HCT116 (cell line): ENCODE measurements at regions not wholly inside any gene's neighbourhood (a gene's known extent, or its start where the extent isn't known, plus 50 kb on each side); places are given as distances from the start of the nearest gene placed in this dataset.

ENCODE experiments used
- ATAC-seq: fragments of 200-7000 bp; cut with Tn5 transposase; 2 replicates; pipeline ENCODE4 v1.9.1; 2020; ENCODE audit warnings: mild to moderate bottlenecking, moderate library complexity
- BruUV-seq: library from RNA; stranded (reverse); fragments of 400-500 nt; replicated peaks from 2 replicates; lab custom pipeline; 2021; lab: Mats Ljungman, UMichigan
- CTCF ChIA-PET: fragments of 300-600 bp; sonication (Branson Sonifier 250); formaldehyde crosslinking; loops from one replicate; lab custom pipeline; 2021; ENCODE audit warnings: antibody characterized with exemption; lab: Charles Lee
- POLR2A ChIA-PET: fragments of 300-600, 350-600 bp; sonication (Branson Sonifier 250); formaldehyde crosslinking; loops from one replicate; lab custom pipeline; 2021; ENCODE audit warnings: antibody characterized with exemption; lab: Charles Lee
- RAD21 ChIA-PET, 2 experiments: fragments of 300-600 bp; sonication (Branson Sonifier 250); formaldehyde crosslinking; loops; one replicate each; lab custom pipeline; 2023; ENCODE audit warnings: low total read pairs in 2 of 2; ENCODE audit not compliant: uncharacterized antibody in 2 of 2, unreplicated experiment in 2 of 2, low non-redundant PET in 1 of 2; lab: Charles Lee
- DNase-seq: peaks from one replicate; pipeline ENCODE4 v3.0.0-alpha.2; 2010; ENCODE audit warnings: low read depth, low spot score
- H2AFZ ChIP-seq: fragments of 200-600 bp; shearing (Covaris generic), sonication (generic); 2 replicates; pipeline ENCODE4 v1.6.1; 2017; ENCODE audit warnings: low read depth, mixed run types, mixed read lengths, antibody characterized with exemption, low read length; ENCODE audit not compliant: poor library complexity, severe bottlenecking
- H3K27ac ChIP-seq: 2 replicates; pipeline ENCODE4 v1.5.1; 2012; ENCODE audit warnings: low read depth, low read length
- H3K27me3 ChIP-seq: fragments of 200-600 bp; sonication (generic); 2 replicates; pipeline ENCODE4 v1.6.1; 2016; ENCODE audit warnings: mixed run types, low read length, mixed read lengths; ENCODE audit not compliant: insufficient read depth
- H3K36me3 ChIP-seq, 2 experiments: fragments of 200-500 bp in 1 of 2; fragments of 200-600 bp in 1 of 2; sonication (Bioruptor generic) in 1 of 2; sonication (generic) in 1 of 2; 2 replicates each; pipeline versions ENCODE4 v1.5.1 to v1.6.1; 2014 to 2016; ENCODE audit warnings: low read length in 2 of 2, inconsistent platforms in 1 of 2, mixed read lengths in 1 of 2, mixed run types in 1 of 2; ENCODE audit not compliant: insufficient read depth in 2 of 2, control insufficient read depth in 1 of 2
- H3K4me1 ChIP-seq, 2 experiments: fragments of 200-600 bp in 1 of 2; sonication (generic) in 1 of 2; 2 replicates each; pipeline versions ENCODE4 v1.5.1 to v1.6.1; 2012 to 2017; ENCODE audit warnings: low read length in 2 of 2, inconsistent platforms in 1 of 2, mild to moderate bottlenecking in 1 of 2, mixed read lengths in 1 of 2, mixed run types in 1 of 2, moderate library complexity in 1 of 2; ENCODE audit not compliant: insufficient read depth in 2 of 2, control insufficient read depth in 1 of 2
- H3K4me2 ChIP-seq: fragments of 200-600 bp; sonication (generic); 2 replicates; pipeline ENCODE4 v1.6.1; 2017; ENCODE audit warnings: mixed run types, low read length, mixed read lengths
- H3K4me3 ChIP-seq, 2 experiments: fragments of 200-600 bp in 1 of 2; sonication (generic) in 1 of 2; replicated peaks in 1 of 2; 2 replicates each; pipeline ENCODE4 v1.5.1; 2011 to 2016; ENCODE audit warnings: low read length in 2 of 2, control low read depth in 1 of 2, low read depth in 1 of 2, mild to moderate bottlenecking in 1 of 2, mixed read lengths in 1 of 2, mixed run types in 1 of 2
- H3K79me2 ChIP-seq: fragments of 200-600 bp; sonication (generic); 2 replicates; pipeline ENCODE4 v1.6.1; 2017; ENCODE audit warnings: mild to moderate bottlenecking, mixed run types, low read length, moderate library complexity, mixed read lengths; ENCODE audit not compliant: insufficient read depth
- H3K9ac ChIP-seq: fragments of 200-600 bp; sonication (generic); 2 replicates; pipeline ENCODE4 v1.6.1; 2016; ENCODE audit warnings: low read length, mixed read lengths
- H3K9me2 ChIP-seq: fragments of 200-600 bp; sonication (generic), shearing (Covaris generic); 2 replicates; pipeline ENCODE4 v1.6.1; 2017; ENCODE audit warnings: mixed run types, mild to moderate bottlenecking, moderate library complexity; ENCODE audit not compliant: insufficient read depth
- H3K9me3 ChIP-seq, 2 experiments: fragments of 200-500 bp in 1 of 2; fragments of 200-600 bp in 1 of 2; sonication (Bioruptor generic) in 1 of 2; sonication (generic) in 1 of 2; 2 replicates each; pipeline ENCODE4 v1.6.1; 2014 to 2017; ENCODE audit warnings: low read length in 2 of 2, mixed read lengths in 2 of 2, inconsistent platforms in 1 of 2, low read depth in 1 of 2, mild to moderate bottlenecking in 1 of 2, mixed run types in 1 of 2, moderate library complexity in 1 of 2; ENCODE audit not compliant: control insufficient read depth in 1 of 2, insufficient read depth in 1 of 2
- H4K20me1 ChIP-seq: fragments of 200-600 bp; sonication (generic), shearing (Covaris generic); 2 replicates; pipeline ENCODE4 v1.6.1; 2017; ENCODE audit warnings: mixed run types, mild to moderate bottlenecking, moderate library complexity; ENCODE audit not compliant: insufficient read depth
- ATF3 ChIP-seq: IDR thresholded peaks from 2 replicates; pipeline ENCODE4 v1.6.1; 2012
- CBX3 ChIP-seq: IDR thresholded peaks from 2 replicates; pipeline ENCODE4 v1.6.1; 2012; ENCODE audit warnings: low read depth
- CEBPB ChIP-seq: IDR thresholded peaks from 2 replicates; pipeline ENCODE4 v1.6.1; 2012; ENCODE audit warnings: low read depth
- CTCF ChIP-seq, 3 experiments: fragments of 200-600 bp in 1 of 3; sonication (generic) in 1 of 3; IDR thresholded peaks in 2 of 3; conservative IDR thresholded peaks in 1 of 3; 2 replicates each; pipeline ENCODE4 v1.5.1; 2012 to 2017; ENCODE audit warnings: low read depth in 2 of 3, low read length in 2 of 3, antibody characterized with exemption in 1 of 3, borderline replicate concordance in 1 of 3, control low read depth in 1 of 3, mild to moderate bottlenecking in 1 of 3, mixed read lengths in 1 of 3, mixed run types in 1 of 3, moderate library complexity in 1 of 3; ENCODE audit not compliant: insufficient read depth in 1 of 3
- ELF1 ChIP-seq: IDR thresholded peaks from 2 replicates; pipeline ENCODE4 v1.6.1; 2012; ENCODE audit warnings: low read depth, borderline replicate concordance
- EZH2 ChIP-seq: fragments of 200-600 bp; sonication (generic); IDR thresholded peaks from 2 replicates; pipeline ENCODE4 v1.6.1; 2017; ENCODE audit warnings: antibody characterized with exemption, mixed run types
- EZH2phosphoT487 ChIP-seq: fragments of 200-600 bp; IDR thresholded peaks from 2 replicates; pipeline ENCODE4 v1.6.1; 2018; ENCODE audit warnings: antibody characterized with exemption, borderline replicate concordance
- FOSL1 ChIP-seq: IDR thresholded peaks from 2 replicates; pipeline ENCODE4 v1.6.1; 2012; ENCODE audit warnings: low read depth
- JUND ChIP-seq: IDR thresholded peaks from 2 replicates; pipeline ENCODE4 v1.6.1; 2012
- POLR2A ChIP-seq: IDR thresholded peaks from 2 replicates; pipeline ENCODE4 v1.7.0; 2011; ENCODE audit warnings: borderline replicate concordance; ENCODE audit not compliant: insufficient read depth, insufficient read length; ENCODE audit errors: extremely low read depth
- POLR2AphosphoS5 ChIP-seq: IDR thresholded peaks from 2 replicates; pipeline ENCODE4 v1.6.1; 2011; ENCODE audit warnings: mild to moderate bottlenecking, low read depth, low read length, moderate library complexity
- RAD21 ChIP-seq: IDR thresholded peaks from 2 replicates; pipeline ENCODE4 v1.6.1; 2012; ENCODE audit warnings: low read depth, mild to moderate bottlenecking
- REST ChIP-seq: IDR thresholded peaks from 2 replicates; pipeline ENCODE4 v1.6.1; 2012; ENCODE audit warnings: low read depth
- SIN3A ChIP-seq: IDR thresholded peaks from 2 replicates; pipeline ENCODE4 v1.6.1; 2012; ENCODE audit warnings: low read depth
- SP1 ChIP-seq: IDR thresholded peaks from 2 replicates; pipeline ENCODE4 v1.6.1; 2012; ENCODE audit warnings: low read depth
- SRF ChIP-seq: IDR thresholded peaks from 2 replicates; pipeline ENCODE4 v1.6.1; 2012; ENCODE audit warnings: low read depth
- TCF7L2 ChIP-seq: IDR thresholded peaks from 2 replicates; pipeline ENCODE4 v1.7.0; 2011; ENCODE audit warnings: borderline replicate concordance, inconsistent platforms; ENCODE audit not compliant: insufficient read depth, insufficient read length; ENCODE audit errors: extremely low read depth
- YY1 ChIP-seq: IDR thresholded peaks from 2 replicates; pipeline ENCODE4 v1.6.1; 2011; ENCODE audit warnings: low read length, low read depth, moderate library complexity, mild to moderate bottlenecking; ENCODE audit not compliant: insufficient replicate concordance; ENCODE audit errors: extremely low read depth
- ZBTB33 ChIP-seq: IDR thresholded peaks from 2 replicates; pipeline ENCODE4 v1.6.1; 2011; ENCODE audit warnings: mild to moderate bottlenecking, low read length, moderate library complexity; ENCODE audit not compliant: insufficient replicate concordance; ENCODE audit errors: extremely low read depth
- ZFX ChIP-seq: fragments of 450-650 bp; IDR thresholded peaks from 2 replicates; pipeline ENCODE4 v1.6.1; 2017
- ZNF274 ChIP-seq: fragments of 200-500 bp; sonication (Bioruptor generic); IDR thresholded peaks from 2 replicates; pipeline ENCODE4 v1.6.1; 2014; ENCODE audit warnings: mild to moderate bottlenecking, low read depth, low read length, inconsistent platforms
- intact Hi-C: fragments of 100-400 bp; cut with micrococcal nuclease; formaldehyde crosslinking; loops from 2 replicates; pipeline ENCODE4 v1.10.0; 2022

- ChIA-PET POLR2A (interaction anchor here (1.2 kb wide), 1 partner anchor 92 kb away, joined by 3 read pairs; no protein-coding TSS in a partner anchor), RAD21 (no interaction called here), CTCF (interaction anchor here (0.6 to 2.0 kb wide), 10 partner anchors 9 to 824 kb away, joined by 3 to 10 read pairs (median 4); no protein-coding TSS in a partner anchor)
- H3K36me3 ChIP-seq: no peaks in the 10 kb centered on the region
- H3K4me2 ChIP-seq: peak overlapping the region; percentile 78
- H3K4me1 ChIP-seq: peaks cover 14 to 53% of the 10 kb centered on the region in 2 experiments
- no peaks in the 10 kb centered on the region for H3K9me3 ChIP-seq
- no TSS peak for BruUV-seq
- H2AFZ ChIP-seq: peak overlapping the region; percentile 84
- H3K9me2 ChIP-seq: no peaks in the 10 kb centered on the region
- peak; percentile 74 for DNase-seq
- no peaks in the 10 kb centered on the region for H4K20me1 ChIP-seq
- peak overlapping the region; percentile 30; the same call in 1 of the 2 replicates for H3K27ac ChIP-seq
- intact Hi-C loops: loop anchor here (10.0 kb wide), 2 partner anchors 259 to 389 kb away; no protein-coding TSS in a partner anchor
- H3K27me3 ChIP-seq: no peaks in the 10 kb centered on the region
- no peaks in the 10 kb centered on the region for H3K79me2 ChIP-seq
- peak overlapping the region in 1 of 2 experiments; percentile 18; a peak in 1 of 4 replicates for H3K4me3 ChIP-seq
- ATAC-seq: peak; percentile 69
- 0 out of 2 replicates have a peak overlapping the region, but pooled peaks have one; percentile 19 for H3K9ac ChIP-seq
- TF ChIP-seq ZBTB33 (no peak), ATF3 (0 out of 2 replicates have a peak, but pooled peaks have one; percentile 32), YY1 (no peak), CEBPB (peak; percentile 68), POLR2A (no peak), EZH2 (no peak), ZFX (no peak), ZNF274 (no peak), EZH2phosphoT487 (no peak), JUND (peak; percentile 90), REST (no peak), RAD21 (peak; percentile 40; the same call in 1 of the 2 replicates), POLR2AphosphoS5 (peak; percentile 17; the same call in 1 of the 2 replicates), CBX3 (peak; percentile 69), ELF1 (no peak), SIN3A (peak; percentile 48; the same call in 1 of the 2 replicates), CTCF (IDR thresholded peaks at IDR 0.05 in 2 of 3, conservative IDR thresholded peaks at IDR 0.05 in 1 of 3; ENCODE audit: borderline replicate concordance in 1 of 3, insufficient read depth in 1 of 3, low read depth in 2 of 3, low read length in 2 of 3) (no peak), SP1 (peak; percentile 87), SRF (peak; percentile 73), TCF7L2 (peak; percentile 96), FOSL1 (peak; percentile 93)
These were observed 342.1 kb upstream of the NR5A2 start for GRCh38 chr1:199685369-199685768.
